WI38 (cell line): ENCODE measurements at regions not wholly inside any gene's neighbourhood (a gene's known extent, or its start where the extent isn't known, plus 50 kb on each side); places are given as distances from the start of the nearest gene placed in this dataset.
"Not testable (repeated sequence)": the region's sequence is repeated elsewhere in the genome, so short reads cannot be mapped to it uniquely, and the experiment has no call there.

ENCODE experiments used
- H3K4me3 ChIP-seq: 2 replicates; pipeline ENCODE4 v1.5.1; 2011; ENCODE audit warnings: low read depth, mild to moderate bottlenecking, control low read depth, low read length
- CTCF ChIP-seq: IDR thresholded peaks from 2 replicates; pipeline ENCODE4 v1.5.1; 2012; ENCODE audit warnings: low read depth, mild to moderate bottlenecking, control low read depth, low read length

- no peak overlapping the region for H3K4me3 ChIP-seq
- no peak for TF ChIP-seq CTCF
These were observed 309.8 kb upstream of the CNTN5 start for GRCh38 chr11:98710986-98711385.

GRCh38 chr11:98720951-98721350, 299.8 kb upstream of the CNTN5 start:
- H3K4me3 ChIP-seq: no peak overlapping the region
- TF ChIP-seq CTCF: no peak

- H3K4me3 ChIP-seq: no peak overlapping the region
- no peak for TF ChIP-seq CTCF
These were observed 295.3 kb upstream of the CNTN5 start for GRCh38 chr11:98725471-98725870.

GRCh38 chr11:98728421-98728820, 292.3 kb upstream of the CNTN5 start:
- no peak for TF ChIP-seq CTCF
- no peak overlapping the region for H3K4me3 ChIP-seq

- no peak for TF ChIP-seq CTCF
- no peak overlapping the region for H3K4me3 ChIP-seq
These were observed 291.6 kb upstream of the CNTN5 start for GRCh38 chr11:98729118-98729517.

- no peak for TF ChIP-seq CTCF
- H3K4me3 ChIP-seq: no peak overlapping the region
These were observed 287.8 kb upstream of the CNTN5 start for GRCh38 chr11:98732947-98733346.

GRCh38 chr11:98733378-98733777, 287.4 kb upstream of the CNTN5 start:
- H3K4me3 ChIP-seq: not testable (repeated sequence)

GRCh38 chr11:98734686-98735085, 286.1 kb upstream of the CNTN5 start:
- TF ChIP-seq CTCF: no peak
- H3K4me3 ChIP-seq: no peak overlapping the region
